HUES6 (cell line): ENCODE measurements at regions not wholly inside any gene's neighbourhood (a gene's known extent, or its start where the extent isn't known, plus 50 kb on each side); places are given as distances from the start of the nearest gene placed in this dataset.

ENCODE experiments used
- H3K27ac ChIP-seq: 2 replicates; pipeline ENCODE4 v1.7.0; 2013; ENCODE audit warnings: low read depth, mild to moderate bottlenecking, low read length, inconsistent platforms
- H3K27me3 ChIP-seq: 2 replicates; pipeline ENCODE4 v1.6.1; 2013; ENCODE audit warnings: low read length; ENCODE audit not compliant: control insufficient read depth, insufficient read depth
- H3K36me3 ChIP-seq: 2 replicates; pipeline ENCODE4 v1.6.1; 2013; ENCODE audit warnings: low read length; ENCODE audit not compliant: control insufficient read depth, insufficient read depth
- H3K4me1 ChIP-seq: 2 replicates; pipeline ENCODE4 v1.6.1; 2013; ENCODE audit warnings: low read length; ENCODE audit not compliant: control insufficient read depth, insufficient read depth
- H3K4me3 ChIP-seq: 2 replicates; pipeline ENCODE4 v1.5.1; 2013; ENCODE audit warnings: low read depth, low read length
- H3K9ac ChIP-seq: one replicate; pipeline ENCODE4 v1.6.1; 2013; ENCODE audit warnings: mild to moderate bottlenecking, low read length
- H3K9me3 ChIP-seq: 2 replicates; pipeline ENCODE4 v1.6.1; 2013; ENCODE audit warnings: low read depth, low read length; ENCODE audit not compliant: control insufficient read depth, insufficient read depth

DNA sequence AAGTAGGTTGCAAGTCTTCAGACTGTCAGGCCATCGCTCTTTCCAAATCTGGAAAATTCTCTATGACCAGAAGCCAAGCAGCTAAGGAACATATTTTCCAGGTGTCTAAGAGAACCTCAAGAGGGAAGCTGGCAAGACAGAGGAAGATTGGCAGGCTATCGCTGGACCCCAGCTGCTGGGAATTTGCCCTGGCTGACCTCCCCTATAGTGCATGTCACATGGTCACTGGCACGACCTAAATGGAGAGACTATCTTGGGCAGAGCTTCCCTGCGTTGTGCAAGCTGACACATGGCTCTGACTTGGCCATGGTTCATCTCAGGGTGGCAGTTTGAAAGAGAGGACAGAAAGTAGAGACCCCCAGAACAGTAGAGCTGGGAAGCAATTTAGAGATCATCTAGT lies 104.9 kb upstream of the ZNF618 start:
- no peaks in the 10 kb centered on the region for H3K36me3 ChIP-seq
- H3K27ac ChIP-seq = no peak overlapping the region
- H3K4me1 ChIP-seq = no peaks in the 10 kb centered on the region
- no peak overlapping the region for H3K9ac ChIP-seq
- peaks cover 3% of the 10 kb centered on the region; the same call in 1 of the 2 replicates for H3K27me3 ChIP-seq
- no peaks in the 10 kb centered on the region; the same call in 1 of the 2 replicates for H3K9me3 ChIP-seq
- no peak overlapping the region for H3K4me3 ChIP-seq

GRCh38 chr9:113772121-113772810 lies 103.8 kb upstream of the ZNF618 start:
- H3K27ac ChIP-seq = no peak overlapping the region
- H3K9ac ChIP-seq = no peak overlapping the region
- H3K9me3 ChIP-seq = no peaks in the 10 kb centered on the region
- H3K4me1 ChIP-seq = no peaks in the 10 kb centered on the region
- H3K4me3 ChIP-seq = no peak overlapping the region
- H3K27me3 ChIP-seq = peaks cover 3% of the 10 kb centered on the region; the same call in 1 of the 2 replicates
- H3K36me3 ChIP-seq = no peaks in the 10 kb centered on the region

GRCh38 chr9:113774963-113775362 lies 101.1 kb upstream of the ZNF618 start:
- no peaks in the 10 kb centered on the region for H3K4me1 ChIP-seq
- H3K27ac ChIP-seq = no peak overlapping the region
- no peaks in the 10 kb centered on the region; the same call in 1 of the 2 replicates for H3K27me3 ChIP-seq
- H3K4me3 ChIP-seq = no peak overlapping the region
- no peak overlapping the region for H3K9ac ChIP-seq
- no peaks in the 10 kb centered on the region for H3K9me3 ChIP-seq
- no peaks in the 10 kb centered on the region for H3K36me3 ChIP-seq

- no peaks in the 10 kb centered on the region for H3K9me3 ChIP-seq
These were observed 100.4 kb upstream of the ZNF618 start for GRCh38 chr9:113775749-113776148.

GRCh38 chr9:113776194-113776593 lies 99.9 kb upstream of the ZNF618 start:
- peaks cover 8% of the 10 kb centered on the region; the same call in 1 of the 2 replicates for H3K4me1 ChIP-seq
- no peaks in the 10 kb centered on the region for H3K9me3 ChIP-seq
- H3K36me3 ChIP-seq = no peaks in the 10 kb centered on the region
- no peak overlapping the region for H3K27ac ChIP-seq
- peaks cover 3% of the 10 kb centered on the region; the same call in 1 of the 2 replicates for H3K27me3 ChIP-seq
- H3K9ac ChIP-seq = no peak overlapping the region
- H3K4me3 ChIP-seq = no peak overlapping the region

More at GRCh38 chr9:113775749-113776148, 100.4 kb upstream of the ZNF618 start:
- Histone ChIP-seq H3K27me3 (peaks cover 2% of the 10 kb centered on the region; the same call in 1 of the 2 replicates), H3K27ac (no peak overlapping the region), H3K4me1 (peaks cover 4% of the 10 kb centered on the region; the same call in 1 of the 2 replicates), H3K4me3 (no peak overlapping the region), H3K36me3 (no peaks in the 10 kb centered on the region), H3K9ac (no peak overlapping the region)

GRCh38 chr9:113781381-113781780 lies 94.7 kb upstream of the ZNF618 start:
- Histone ChIP-seq H3K27ac (no peak overlapping the region), H3K4me1 (peaks cover 8% of the 10 kb centered on the region; the same call in 1 of the 2 replicates), H3K27me3 (peaks cover 11% of the 10 kb centered on the region; the same call in 1 of the 2 replicates), H3K9me3 (no peaks in the 10 kb centered on the region), H3K4me3 (no peak overlapping the region), H3K36me3 (no peaks in the 10 kb centered on the region), H3K9ac (no peak overlapping the region)

GRCh38 chr9:113781896-113782295 lies 94.2 kb upstream of the ZNF618 start:
- H3K27ac ChIP-seq = no peak overlapping the region
- no peak overlapping the region for H3K4me3 ChIP-seq
- H3K27me3 ChIP-seq = peaks cover 11% of the 10 kb centered on the region; the same call in 1 of the 2 replicates

DNA sequence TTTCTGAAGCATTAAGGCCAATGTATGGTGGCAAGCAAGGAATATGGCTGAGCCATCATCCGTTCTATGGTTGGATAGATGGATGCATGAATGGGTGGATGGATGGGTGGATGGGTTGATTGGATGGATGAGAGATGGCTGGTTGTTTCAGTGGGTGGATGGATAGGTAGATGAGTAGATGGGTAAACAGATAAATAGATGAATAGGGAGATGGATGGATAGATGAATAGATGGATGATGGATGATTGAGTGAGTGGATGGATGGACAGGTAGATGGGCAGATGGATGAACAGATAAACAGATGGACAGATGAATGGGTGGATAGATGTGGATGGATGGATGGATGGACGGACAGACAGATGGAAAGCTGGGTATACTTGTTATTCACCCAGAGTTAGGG lies 92.6 kb upstream of the ZNF618 start:
- H3K27me3 ChIP-seq = peaks cover 11% of the 10 kb centered on the region; the same call in 1 of the 2 replicates

More at GRCh38 chr9:113781896-113782295, 94.2 kb upstream of the ZNF618 start:
- H3K9me3 ChIP-seq = no peaks in the 10 kb centered on the region
- H3K9ac ChIP-seq = no peak overlapping the region
- H3K4me1 ChIP-seq = peaks cover 8% of the 10 kb centered on the region; the same call in 1 of the 2 replicates
- no peaks in the 10 kb centered on the region for H3K36me3 ChIP-seq

GRCh38 chr9:113785334-113785733 lies 90.8 kb upstream of the ZNF618 start:
- Histone ChIP-seq H3K4me1 (peaks cover 19% of the 10 kb centered on the region; the same call in 1 of the 2 replicates), H3K27me3 (peaks cover 11% of the 10 kb centered on the region; the same call in 1 of the 2 replicates)

More for the DNA sequence above, 92.6 kb upstream of the ZNF618 start:
- H3K36me3 ChIP-seq = no peaks in the 10 kb centered on the region
- H3K27ac ChIP-seq = no peak overlapping the region
- peaks cover 16% of the 10 kb centered on the region; the same call in 1 of the 2 replicates for H3K4me1 ChIP-seq
- H3K9me3 ChIP-seq = no peaks in the 10 kb centered on the region
- H3K4me3 ChIP-seq = no peak overlapping the region
- no peak overlapping the region for H3K9ac ChIP-seq

DNA sequence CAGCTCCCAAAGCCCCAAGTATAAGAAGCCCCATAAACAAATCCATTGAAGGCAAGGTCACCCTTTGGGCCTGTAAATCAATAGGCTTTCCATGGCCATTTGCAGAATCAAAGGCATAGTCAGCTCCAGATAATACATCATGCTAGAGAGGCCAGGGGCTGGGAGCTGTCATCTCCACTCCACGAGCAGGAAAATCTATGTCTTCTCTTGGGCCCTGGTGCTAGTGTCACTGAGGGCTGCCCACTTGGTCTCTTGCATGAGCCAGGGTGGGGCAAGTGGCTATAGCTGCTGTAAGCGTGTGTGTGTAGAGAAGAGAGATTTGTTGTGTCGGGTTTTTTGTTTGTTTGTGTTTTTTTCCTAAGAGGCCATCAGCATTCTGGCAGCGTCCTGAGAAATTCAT lies 90.0 kb upstream of the ZNF618 start:
- no peak overlapping the region for H3K27ac ChIP-seq
- H3K27me3 ChIP-seq = peaks cover 7% of the 10 kb centered on the region; the same call in 1 of the 2 replicates
- no peaks in the 10 kb centered on the region for H3K36me3 ChIP-seq
- no peak overlapping the region for H3K4me3 ChIP-seq
- no peak overlapping the region for H3K9ac ChIP-seq
- peaks cover 12% of the 10 kb centered on the region; the same call in 1 of the 2 replicates for H3K4me1 ChIP-seq
- H3K9me3 ChIP-seq = no peaks in the 10 kb centered on the region

More at GRCh38 chr9:113785334-113785733, 90.8 kb upstream of the ZNF618 start:
- no peaks in the 10 kb centered on the region for H3K36me3 ChIP-seq
- H3K4me3 ChIP-seq = no peak overlapping the region
- H3K27ac ChIP-seq = no peak overlapping the region
- no peaks in the 10 kb centered on the region for H3K9me3 ChIP-seq
- H3K9ac ChIP-seq = no peak overlapping the region

DNA sequence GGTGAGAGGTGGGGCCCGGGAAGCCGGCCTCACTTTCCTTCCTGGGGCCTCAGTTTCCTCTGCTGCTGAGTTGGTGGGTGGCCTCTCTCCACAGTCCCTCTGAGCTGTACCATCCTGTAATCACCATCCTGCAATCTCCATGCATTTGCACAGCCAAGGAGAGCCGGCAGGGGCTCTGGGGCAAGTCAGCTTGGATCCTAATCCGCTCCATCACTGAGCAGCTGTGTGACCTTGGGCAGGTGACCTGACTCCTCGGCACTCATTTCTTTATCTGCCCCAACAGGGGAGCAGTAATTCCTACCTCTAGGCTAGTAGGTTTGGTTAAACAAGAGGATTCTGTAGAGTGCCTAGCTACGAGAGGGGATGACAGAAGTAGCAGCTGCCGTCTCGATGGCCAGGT lies 88.2 kb upstream of the ZNF618 start:
- peaks cover 11% of the 10 kb centered on the region; the same call in 1 of the 2 replicates for H3K4me1 ChIP-seq
- H3K9ac ChIP-seq = no peak overlapping the region
- peaks cover 7% of the 10 kb centered on the region; the same call in 1 of the 2 replicates for H3K27me3 ChIP-seq
- H3K36me3 ChIP-seq = no peaks in the 10 kb centered on the region
- no peak overlapping the region for H3K4me3 ChIP-seq
- peaks cover 3% of the 10 kb centered on the region; the same call in 1 of the 2 replicates for H3K9me3 ChIP-seq
- no peak overlapping the region for H3K27ac ChIP-seq
